Endothelial cell of umbilical vein (primary cell): ENCODE measurements at regions not wholly inside any gene's neighbourhood (a gene's known extent, or its start where the extent isn't known, plus 50 kb on each side); places are given as distances from the start of the nearest gene placed in this dataset.

ENCODE experiments used
- FOS ChIP-seq: IDR thresholded peaks from 2 replicates; pipeline ENCODE4 v1.6.1; 2011; ENCODE audit warnings: mild to moderate bottlenecking, low read length, moderate library complexity, borderline replicate concordance; ENCODE audit not compliant: insufficient read depth
- POLR2A ChIP-seq: IDR thresholded peaks from 2 replicates; pipeline ENCODE4 v1.6.1; 2012; ENCODE audit warnings: low read depth, mild to moderate bottlenecking, control low read depth, low read length
- POLR2AphosphoS5 ChIP-seq: IDR thresholded peaks from 2 replicates; pipeline ENCODE4 v1.6.1; 2012; ENCODE audit warnings: low read depth, mild to moderate bottlenecking, control low read depth, low read length, moderate library complexity; ENCODE audit not compliant: insufficient read depth
- TF ChIP-seq, protein P1 (sequence below), 2 donors: IDR thresholded peaks; 1 replicate in 1 of 2; 2 replicates in 1 of 2; pipeline ENCODE4 v1.5.1; 2011; ENCODE audit warnings: low read length in 2 of 2, mild to moderate bottlenecking in 2 of 2, moderate library complexity in 2 of 2, control low read depth in 1 of 2, inconsistent platforms in 1 of 2, low read depth in 1 of 2; ENCODE audit not compliant: insufficient read depth in 1 of 2; ENCODE audit errors: extremely low read depth in 1 of 2
- TF ChIP-seq, protein P2 (sequence below): IDR thresholded peaks from 2 replicates; pipeline ENCODE4 v1.6.1; 2011; ENCODE audit not compliant: insufficient read depth, insufficient read length

DNA sequence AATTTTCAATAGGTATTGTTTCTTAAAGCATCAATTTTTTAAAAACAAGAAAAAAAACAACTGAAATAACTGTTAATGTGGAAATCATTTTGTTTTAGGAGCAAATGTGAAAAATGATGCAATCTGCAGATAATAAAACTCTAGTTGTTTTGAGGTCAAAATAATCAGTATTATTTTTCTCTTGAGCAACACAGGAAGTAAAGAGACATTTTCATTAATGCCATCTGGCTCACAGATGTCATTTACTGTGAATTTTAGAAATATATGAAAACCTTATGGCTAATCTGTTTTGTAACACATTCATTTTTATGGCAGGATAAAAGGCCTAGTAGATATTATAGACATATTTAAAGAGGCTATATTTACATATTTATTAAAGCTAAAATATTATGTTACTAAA lies 141.6 kb downstream of the PCDH18 start:
- TF ChIP-seq, protein P1, sequence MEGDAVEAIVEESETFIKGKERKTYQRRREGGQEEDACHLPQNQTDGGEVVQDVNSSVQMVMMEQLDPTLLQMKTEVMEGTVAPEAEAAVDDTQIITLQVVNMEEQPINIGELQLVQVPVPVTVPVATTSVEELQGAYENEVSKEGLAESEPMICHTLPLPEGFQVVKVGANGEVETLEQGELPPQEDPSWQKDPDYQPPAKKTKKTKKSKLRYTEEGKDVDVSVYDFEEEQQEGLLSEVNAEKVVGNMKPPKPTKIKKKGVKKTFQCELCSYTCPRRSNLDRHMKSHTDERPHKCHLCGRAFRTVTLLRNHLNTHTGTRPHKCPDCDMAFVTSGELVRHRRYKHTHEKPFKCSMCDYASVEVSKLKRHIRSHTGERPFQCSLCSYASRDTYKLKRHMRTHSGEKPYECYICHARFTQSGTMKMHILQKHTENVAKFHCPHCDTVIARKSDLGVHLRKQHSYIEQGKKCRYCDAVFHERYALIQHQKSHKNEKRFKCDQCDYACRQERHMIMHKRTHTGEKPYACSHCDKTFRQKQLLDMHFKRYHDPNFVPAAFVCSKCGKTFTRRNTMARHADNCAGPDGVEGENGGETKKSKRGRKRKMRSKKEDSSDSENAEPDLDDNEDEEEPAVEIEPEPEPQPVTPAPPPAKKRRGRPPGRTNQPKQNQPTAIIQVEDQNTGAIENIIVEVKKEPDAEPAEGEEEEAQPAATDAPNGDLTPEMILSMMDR (IDR thresholded peaks at IDR 0.05; ENCODE audit: extremely low read depth in 1 of 2, insufficient read depth in 1 of 2, low read depth in 1 of 2, low read length in 2 of 2) = no peak
- no peak for TF ChIP-seq POLR2A
- TF ChIP-seq FOS = no peak
- TF ChIP-seq, protein P2, sequence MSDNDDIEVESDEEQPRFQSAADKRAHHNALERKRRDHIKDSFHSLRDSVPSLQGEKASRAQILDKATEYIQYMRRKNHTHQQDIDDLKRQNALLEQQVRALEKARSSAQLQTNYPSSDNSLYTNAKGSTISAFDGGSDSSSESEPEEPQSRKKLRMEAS = no peak
- no peak for TF ChIP-seq POLR2AphosphoS5
